HepG2 (cell line): ENCODE measurements at regions not wholly inside any gene's neighbourhood (a gene's known extent, or its start where the extent isn't known, plus 50 kb on each side); places are given as distances from the start of the nearest gene placed in this dataset.

Experiments used
- ATAC-seq: fragments of 200-7000 bp; cut with Tn5 transposase; 3 replicates; pipeline ENCODE4 v1.9.1; 2020; ENCODE audit warnings: mild to moderate bottlenecking, moderate library complexity
- BruUV-seq: library from RNA; stranded (reverse); fragments of 400-500 nt; replicated peaks from 2 replicates; lab custom pipeline; 2021; lab: Mats Ljungman, UMichigan
- CTCF ChIA-PET: fragments of 300-600 bp; formaldehyde crosslinking; extraction: SDS; loops from one replicate; lab custom pipeline; 2021; ENCODE audit warnings: low total read pairs, inconsistent platforms, low intra/inter-chr PET ratio; lab: Yijun Ruan, JAX
- POLR2A ChIA-PET: fragments of 350-600 bp; sonication (Branson Sonifier 250); formaldehyde crosslinking; loops from one replicate; lab custom pipeline; 2020; ENCODE audit warnings: antibody characterized with exemption, inconsistent platforms; lab: Yijun Ruan, JAX
- DNase-seq: peaks from one replicate; pipeline ENCODE4 v3.0.0-alpha.2; 2015; ENCODE audit warnings: low spot score
- FAIRE-seq: peaks from 3 replicates; lab custom pipeline; 2011; peaks lifted over from hg19 to GRCh38; lab: Jason Lieb, UNC
- H2AFZ ChIP-seq: one replicate; pipeline ENCODE4 v1.6.1; 2011; ENCODE audit warnings: low read length, inconsistent platforms
- H3K27ac ChIP-seq: fragments of 300-600 bp; 3 replicates; pipeline ENCODE4 v1.8.0; 2011; ENCODE audit warnings: mixed run types, mild to moderate bottlenecking, mixed read lengths, low read length, inconsistent platforms; ENCODE audit not compliant: insufficient read depth; ENCODE audit errors: extremely low read length
- H3K27me3 ChIP-seq, 2 experiments: fragments of 200-600 bp in 1 of 2; 2 replicates in 1 of 2; 3 replicates in 1 of 2; pipeline versions ENCODE4 v1.6.0 to v1.8.0; 2011; ENCODE audit warnings: low read length in 2 of 2, mild to moderate bottlenecking in 2 of 2, moderate library complexity in 2 of 2, inconsistent platforms in 1 of 2; ENCODE audit not compliant: insufficient read depth in 2 of 2, control insufficient read depth in 1 of 2
- H3K36me3 ChIP-seq, 2 experiments: fragments of 200-600 bp in 1 of 2; replicated peaks in 1 of 2; 2 replicates in 1 of 2; 3 replicates in 1 of 2; pipeline versions ENCODE4 v1.5.1 to v1.8.0; 2011; ENCODE audit warnings: low read length in 2 of 2, inconsistent platforms in 1 of 2; ENCODE audit not compliant: insufficient read depth in 2 of 2, control insufficient read depth in 1 of 2
- H3K4me1 ChIP-seq: 2 replicates; pipeline ENCODE4 v1.5.1; 2012; ENCODE audit warnings: low read length, inconsistent platforms; ENCODE audit not compliant: insufficient read depth
- H3K4me2 ChIP-seq: 2 replicates; pipeline ENCODE4 v1.6.0; 2011; ENCODE audit warnings: low read depth, low read length, inconsistent platforms
- H3K4me3 ChIP-seq, 3 experiments: fragments of 200-600 bp in 1 of 3; sonication (generic), shearing (Covaris generic) in 1 of 3; replicated peaks in 1 of 3; 2 replicates each; pipeline ENCODE4 v1.5.1; 2011 to 2016; ENCODE audit warnings: low read length in 3 of 3, inconsistent platforms in 2 of 3, low read depth in 2 of 3, mild to moderate bottlenecking in 2 of 3, control low read depth in 1 of 3, mixed read lengths in 1 of 3; ENCODE audit not compliant: insufficient read depth in 1 of 3
- H3K79me2 ChIP-seq: one replicate; pipeline ENCODE4 v1.6.1; 2011; ENCODE audit warnings: low read length, inconsistent platforms; ENCODE audit not compliant: insufficient read depth
- H3K9ac ChIP-seq: 2 replicates; pipeline ENCODE4 v1.6.0; 2011; ENCODE audit warnings: mild to moderate bottlenecking, low read depth, low read length, inconsistent platforms; ENCODE audit not compliant: insufficient read depth
- H3K9me3 ChIP-seq: 2 replicates; pipeline ENCODE4 v1.5.1; 2012; ENCODE audit warnings: mild to moderate bottlenecking, low read length
- H4K20me1 ChIP-seq: 2 replicates; pipeline ENCODE4 v1.6.0; 2011; ENCODE audit warnings: inconsistent platforms, mild to moderate bottlenecking, low read length, moderate library complexity; ENCODE audit not compliant: insufficient read depth
- AGO1 ChIP-seq: fragments of 200-400 bp; formaldehyde crosslinking; IDR thresholded peaks from 2 replicates; pipeline ENCODE4 v1.6.1; 2017; ENCODE audit warnings: mild to moderate bottlenecking, low read depth, low read length, moderate library complexity; ENCODE audit not compliant: poor library complexity, severe bottlenecking
- ARID3A ChIP-seq: IDR thresholded peaks from 2 replicates; pipeline ENCODE4 v1.6.1; 2012; ENCODE audit warnings: low read depth, low read length, improper control_type of control experiment
- ISX ChIP-seq: sonication (generic); formaldehyde crosslinking; conservative IDR thresholded peaks from 2 replicates; pipeline ENCODE4 v1.5.0; 2020; ENCODE audit warnings: missing genetic modification reagents
- PATZ1 ChIP-seq: sonication (generic); formaldehyde crosslinking; IDR thresholded peaks from 2 replicates; pipeline ENCODE4 v1.4.0; 2020; ENCODE audit warnings: missing genetic modification reagents
- PBX2 ChIP-seq: IDR thresholded peaks from 2 replicates; pipeline ENCODE4 v1.6.1; 2016; ENCODE audit warnings: control low read depth
- RBM39 ChIP-seq: fragments of 200-400 bp; formaldehyde crosslinking; IDR thresholded peaks from one replicate; pipeline ENCODE4 v1.6.1; 2018; ENCODE audit warnings: antibody characterized with exemption, mild to moderate bottlenecking, low read depth, low read length; ENCODE audit not compliant: poor library complexity, severe bottlenecking
- WGBS: methylation state at CpG from one replicate; pipeline ENCODE4 v1.1.6; 2017; ENCODE audit warnings: low lambda C conversion rate; 5-methylcytosine and 5-hydroxymethylcytosine counted together
- in situ Hi-C: cut with HindIII; loops from 2 replicates; pipeline ENCODE4 v1.10.0; 2017; ENCODE audit warnings: low pct_unique_long_range_greater_than_20kb; ENCODE audit not compliant: extremely low pct_ligation_motif_present
- intact Hi-C: fragments of 100-400 bp; cut with micrococcal nuclease; formaldehyde crosslinking; loops from one replicate; pipeline ENCODE4 v1.10.0; 2022; ENCODE audit not compliant: unreplicated experiment

- ChIA-PET CTCF (no interaction called here), POLR2A (interaction anchor here (1.7 kb wide), 1 partner anchor 151 kb away, joined by 4 read pairs; no protein-coding TSS in a partner anchor)
- no peak for ATAC-seq
- DNase-seq: no peak
- Histone ChIP-seq H3K27me3 (no peaks in the 10 kb centered on the region), H3K79me2 (no peaks in the 10 kb centered on the region), H3K9ac (no peak overlapping the region), H3K36me3 (no peaks in the 10 kb centered on the region), H3K4me1 (peaks cover 85% of the 10 kb centered on the region), H3K27ac (no peak overlapping the region), H4K20me1 (no peaks in the 10 kb centered on the region), H3K4me3 (no peak overlapping the region), H3K4me2 (no peak overlapping the region), H2AFZ (no peak overlapping the region), H3K9me3 (no peaks in the 10 kb centered on the region)
- intact Hi-C loops: loop anchor here (5.0 to 10.0 kb wide), 2 partner anchors 49 to 539 kb away; no protein-coding TSS in a partner anchor
- no TSS peak for BruUV-seq
- 84% methylated on average over 3 of the region's 3 CpGs for WGBS
- no peak for FAIRE-seq
- in situ Hi-C loops: no loop called here
- TF ChIP-seq AGO1: no peak
- no peak for TF ChIP-seq PBX2 (CRISPR knock-in tag)
- no peak for TF ChIP-seq RBM39
- no peak for TF ChIP-seq PATZ1 (CRISPR knock-in tag)
- no peak for TF ChIP-seq ARID3A
- TF ChIP-seq ISX (CRISPR knock-in tag): no peak
Observed at GRCh38 chr14:76963372-76963771, 65.1 kb downstream of the IRF2BPL start.
